ENCODE measurements at regions not wholly inside any gene's neighbourhood (a gene's known extent, or its start where the extent isn't known, plus 50 kb on each side); places are given as distances from the start of the nearest gene placed in this dataset.

GRCh38 chr6:95905132-95905531 lies 110.6 kb upstream of the FUT9 start:
- Histone ChIP-seq H2AK5ac (ENCODE audit: insufficient read length, low read length) (no peak overlapping the region), H3K4me2 (ENCODE audit: insufficient read depth, insufficient read length, low read length) (no peak overlapping the region), H2BK15ac (ENCODE audit: low read depth, low read length) (no peak overlapping the region), H3T11ph (ENCODE audit: low read length) (no peak overlapping the region), H3K18ac (ENCODE audit: insufficient read length, low read depth, low read length) (no peak overlapping the region), H3K27ac (ENCODE audit: insufficient read length, low read depth, low read length) (no peak overlapping the region), H3K9ac (ENCODE audit: extremely low read depth, insufficient read length, low read length) (no peak overlapping the region), H3K23ac (ENCODE audit: insufficient read length, low read depth, low read length) (no peak overlapping the region), H2AFZ (ENCODE audit: low read length) (no peak overlapping the region), H2BK20ac (ENCODE audit: low read depth, low read length, poor library complexity, severe bottlenecking) (no peak overlapping the region), H4K5ac (ENCODE audit: insufficient read length, low read depth, low read length) (no peak overlapping the region), H3K79me1 (ENCODE audit: insufficient read depth, low read depth, low read length, poor library complexity, severe bottlenecking) (no peaks in the 10 kb centered on the region), H2BK5ac (ENCODE audit: insufficient read length, low read length) (no peak overlapping the region), H3K4me1 (ENCODE audit: insufficient read depth, low read length) (no peaks in the 10 kb centered on the region), H3K4ac (ENCODE audit: low read depth, low read length) (no peak overlapping the region), H2BK12ac (ENCODE audit: insufficient read length, low read depth, low read length) (no peak overlapping the region), H3K27me3 (ENCODE audit: insufficient read depth, low read length) (no peaks in the 10 kb centered on the region), H3K56ac (ENCODE audit: insufficient read length, low read depth, low read length) (no peak overlapping the region), H3K23me2 (ENCODE audit: insufficient read length, low read depth, low read length, poor library complexity, severe bottlenecking) (no peaks in the 10 kb centered on the region), H4K91ac (ENCODE audit: insufficient read length, low read depth, low read length) (no peak overlapping the region), H3K9me3 (ENCODE audit: control insufficient read depth, low read depth, low read length) (no peaks in the 10 kb centered on the region), H4K8ac (replicated peaks; ENCODE audit: insufficient read length, low read depth, low read length) (no peak overlapping the region), H2BK120ac (ENCODE audit: low read depth, low read length, poor library complexity, severe bottlenecking) (no peak overlapping the region), H3K14ac (ENCODE audit: insufficient read depth, low read length) (no peak overlapping the region), H4K20me1 (ENCODE audit: control insufficient read depth, insufficient read depth, insufficient read length) (no peaks in the 10 kb centered on the region), H3K79me2 (ENCODE audit: insufficient read depth, low read length) (no peaks in the 10 kb centered on the region)
- DNase-seq: no peak
- Mint-ChIP-seq H3K9me3 (no peaks in the 10 kb centered on the region), H3K36me3 (ENCODE audit: insufficient read depth in 1 of 3, low read depth in 3 of 3) (peaks cover 0 to 4% (median 0%) of the 10 kb centered on the region in 3 experiments; a peak in 1 of 7 replicates), H3K27me3 (ENCODE audit: low read depth) (no peaks in the 10 kb centered on the region), H3K27ac (0 out of 7 replicates have a peak overlapping the region, but pooled peaks of 1 of the 3 experiments have one; percentile 23), H3K4me3 (no peak overlapping the region), H3K4me1 (peaks cover 7 to 9% of the 10 kb centered on the region in 2 experiments)
- WGBS (ENCODE audit: extremely low coverage, insufficient read length, low lambda C conversion rate): no CpG with 5 or more reads among the region's 3 CpGs
- no peak for TF ChIP-seq CTCF (conservative IDR thresholded peaks at IDR 0.05)
